ENCODE measurements at regions not wholly inside any gene's neighbourhood (a gene's known extent, or its start where the extent isn't known, plus 50 kb on each side); places are given as distances from the start of the nearest gene placed in this dataset.
"Not testable (repeated sequence)": the region's sequence is repeated elsewhere in the genome, so short reads cannot be mapped to it uniquely, and the experiment has no call there.

DNA sequence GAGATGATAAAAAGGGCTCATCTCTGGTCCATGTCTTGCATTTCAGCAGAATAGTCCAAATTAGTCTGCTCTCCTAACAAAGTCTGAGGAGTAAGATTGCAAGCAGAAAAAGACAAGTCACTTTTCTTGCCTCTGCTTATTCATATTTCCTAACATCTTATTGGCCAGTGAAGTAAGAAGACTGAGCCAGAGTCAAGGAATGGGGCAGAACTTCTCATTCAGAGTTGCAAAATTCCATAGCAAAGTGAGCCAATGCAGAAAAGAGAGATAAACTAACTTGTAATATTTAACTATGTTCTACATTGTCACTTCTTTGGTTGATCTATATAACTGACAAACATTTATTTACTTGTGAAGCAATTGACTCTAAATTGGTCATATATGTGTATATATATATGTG lies 2304.0 kb downstream of the ARAP2 start:
- peak; percentile 16 for DNase-seq (ENCODE audit: low read depth)
- no peak overlapping the region for H3K4me3 ChIP-seq (ENCODE audit: low read depth, low read length)
- TF ChIP-seq, protein P1, sequence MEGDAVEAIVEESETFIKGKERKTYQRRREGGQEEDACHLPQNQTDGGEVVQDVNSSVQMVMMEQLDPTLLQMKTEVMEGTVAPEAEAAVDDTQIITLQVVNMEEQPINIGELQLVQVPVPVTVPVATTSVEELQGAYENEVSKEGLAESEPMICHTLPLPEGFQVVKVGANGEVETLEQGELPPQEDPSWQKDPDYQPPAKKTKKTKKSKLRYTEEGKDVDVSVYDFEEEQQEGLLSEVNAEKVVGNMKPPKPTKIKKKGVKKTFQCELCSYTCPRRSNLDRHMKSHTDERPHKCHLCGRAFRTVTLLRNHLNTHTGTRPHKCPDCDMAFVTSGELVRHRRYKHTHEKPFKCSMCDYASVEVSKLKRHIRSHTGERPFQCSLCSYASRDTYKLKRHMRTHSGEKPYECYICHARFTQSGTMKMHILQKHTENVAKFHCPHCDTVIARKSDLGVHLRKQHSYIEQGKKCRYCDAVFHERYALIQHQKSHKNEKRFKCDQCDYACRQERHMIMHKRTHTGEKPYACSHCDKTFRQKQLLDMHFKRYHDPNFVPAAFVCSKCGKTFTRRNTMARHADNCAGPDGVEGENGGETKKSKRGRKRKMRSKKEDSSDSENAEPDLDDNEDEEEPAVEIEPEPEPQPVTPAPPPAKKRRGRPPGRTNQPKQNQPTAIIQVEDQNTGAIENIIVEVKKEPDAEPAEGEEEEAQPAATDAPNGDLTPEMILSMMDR (IDR thresholded peaks at IDR 0.05; ENCODE audit: insufficient read depth, low read depth, low read length): no peak

DNA sequence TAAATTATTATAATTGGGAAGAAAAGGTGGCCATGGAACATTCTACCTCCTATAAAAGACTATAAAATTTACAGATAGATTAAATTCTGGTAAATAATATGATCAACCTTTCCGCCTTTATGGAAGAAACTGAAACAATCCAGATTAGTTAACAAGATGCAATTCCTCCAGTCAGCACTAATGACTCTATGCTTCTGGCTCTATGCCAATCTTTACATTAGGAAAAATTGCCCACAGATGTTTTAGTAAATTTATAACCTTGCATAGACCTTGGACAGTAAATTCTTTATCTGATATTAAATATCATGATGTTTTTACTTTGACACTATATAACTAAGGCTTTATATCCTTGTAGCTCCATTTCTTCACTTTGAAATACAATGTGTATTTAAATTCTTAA lies 2302.5 kb downstream of the ARAP2 start:
- TF ChIP-seq, protein P1 (IDR thresholded peaks at IDR 0.05; ENCODE audit: insufficient read depth, low read depth, low read length): no peak
- DNase-seq (ENCODE audit: low read depth): no peak
- no peak overlapping the region for H3K4me3 ChIP-seq (ENCODE audit: low read depth, low read length)

DNA sequence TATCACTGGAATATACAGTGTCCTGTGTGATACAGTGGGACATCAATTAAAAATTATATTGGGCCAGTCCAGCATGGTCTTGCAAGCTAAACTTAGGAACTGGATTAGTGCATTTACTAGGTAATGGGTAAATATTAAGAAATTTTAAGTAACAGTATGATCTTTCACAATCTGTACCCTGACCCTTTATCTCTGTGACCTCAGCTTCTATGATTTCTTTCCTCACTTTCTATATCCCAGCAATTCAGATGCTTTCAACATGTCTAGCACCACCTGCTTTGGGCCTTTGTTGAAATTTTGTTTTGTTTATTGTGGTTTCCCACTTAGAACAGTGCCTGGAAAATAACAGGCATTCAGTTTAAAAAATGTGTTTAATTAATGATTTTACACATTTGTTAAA lies 2295.4 kb downstream of the ARAP2 start:
- H3K4me3 ChIP-seq (ENCODE audit: low read depth, low read length): no peak overlapping the region
- DNase-seq (ENCODE audit: low read depth): peak; percentile 24
- TF ChIP-seq, protein P1 (IDR thresholded peaks at IDR 0.05; ENCODE audit: insufficient read depth, low read depth, low read length): no peak

DNA sequence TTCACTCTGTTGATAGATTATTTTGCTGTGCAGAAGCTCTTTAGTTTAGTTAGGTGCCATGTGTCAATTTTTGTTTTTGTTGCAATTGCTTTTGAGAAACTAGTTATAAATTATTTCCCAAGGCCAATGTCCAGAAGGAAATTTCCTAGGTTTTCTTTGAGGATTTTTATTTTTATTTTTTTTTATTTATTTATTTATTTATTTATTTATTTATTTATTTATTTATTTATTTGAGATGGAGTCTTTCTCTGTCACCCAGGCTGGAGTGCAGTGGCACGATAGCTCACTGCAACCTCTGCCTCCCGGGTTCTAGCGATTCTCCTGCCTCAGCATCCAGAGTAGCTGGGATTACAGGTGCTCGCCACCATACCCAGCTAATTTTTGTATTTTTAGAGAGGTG lies 2290.5 kb downstream of the ARAP2 start:
- not testable (repeated sequence) for H3K4me3 ChIP-seq (ENCODE audit: low read depth, low read length); DNase-seq (ENCODE audit: low read depth)

DNA sequence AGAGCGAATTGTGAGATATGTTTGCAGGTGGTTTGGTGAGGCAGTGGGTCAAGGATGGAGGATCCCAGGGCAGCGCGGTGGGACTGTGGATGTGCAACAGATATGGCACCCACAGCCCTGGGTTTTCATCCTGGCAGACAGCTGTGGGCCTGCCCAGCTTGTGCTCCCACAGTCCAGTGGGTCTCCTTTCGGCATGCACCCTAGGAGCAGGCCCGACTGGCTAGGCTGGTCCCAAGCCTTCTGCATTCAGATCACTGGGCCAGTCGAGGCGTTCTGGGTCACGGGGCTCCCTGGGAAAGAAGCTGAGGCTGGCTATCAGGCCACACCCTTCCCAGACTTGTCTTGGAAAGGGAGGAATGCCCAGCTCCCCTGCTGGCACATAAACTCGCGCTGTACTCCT lies 2289.6 kb downstream of the ARAP2 start:
- DNase-seq (ENCODE audit: low read depth): no peak
- TF ChIP-seq, protein P1 (IDR thresholded peaks at IDR 0.05; ENCODE audit: insufficient read depth, low read depth, low read length): no peak

DNA sequence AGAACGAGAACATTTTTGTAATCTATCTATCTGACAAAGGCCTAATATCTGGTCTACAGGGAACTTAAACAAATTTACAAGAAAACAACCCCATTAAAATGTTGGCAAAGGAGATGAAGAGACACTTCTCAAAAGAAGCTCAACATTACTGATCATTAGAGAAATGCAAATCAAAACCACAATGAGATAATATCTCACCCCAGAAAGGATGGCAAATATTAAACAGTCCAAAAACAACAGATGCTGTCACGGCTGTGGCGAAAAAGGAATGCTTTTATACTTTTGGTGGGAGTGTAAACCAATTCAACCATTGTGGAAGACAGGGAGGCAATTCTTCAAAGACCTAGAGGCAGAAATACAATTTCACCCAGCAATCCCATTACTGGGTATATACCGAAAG lies 2284.8 kb downstream of the ARAP2 start:
- no peak overlapping the region for H3K4me3 ChIP-seq (ENCODE audit: low read depth, low read length)
- DNase-seq (ENCODE audit: low read depth): peak; percentile 21
- TF ChIP-seq, protein P1 (IDR thresholded peaks at IDR 0.05; ENCODE audit: insufficient read depth, low read depth, low read length): no peak

More for the DNA sequence above, 2289.6 kb downstream of the ARAP2 start:
- H3K4me3 ChIP-seq (ENCODE audit: low read depth, low read length): no peak overlapping the region

DNA sequence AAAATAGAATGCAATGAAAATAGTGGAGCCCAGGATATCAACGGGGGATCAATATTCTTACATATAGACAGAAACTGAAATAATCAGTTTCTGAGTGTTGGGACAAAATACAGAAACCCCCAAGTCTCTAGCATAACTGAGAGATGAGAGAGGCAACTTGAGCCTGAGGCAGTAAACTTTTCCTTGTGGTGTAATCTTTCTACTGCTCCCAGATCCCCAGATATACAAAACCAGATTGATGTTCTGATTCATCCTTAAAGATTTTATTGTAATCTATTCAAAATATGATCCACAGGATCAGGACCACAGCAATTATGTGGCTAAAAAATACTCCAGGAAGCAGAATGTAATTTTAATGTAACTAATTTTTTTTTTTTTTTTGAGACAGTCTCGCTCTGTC lies 2282.6 kb downstream of the ARAP2 start:
- peak; percentile 18 for DNase-seq (ENCODE audit: low read depth)
- TF ChIP-seq, protein P1 (IDR thresholded peaks at IDR 0.05; ENCODE audit: insufficient read depth, low read depth, low read length): no peak
- H3K4me3 ChIP-seq (ENCODE audit: low read depth, low read length): no peak overlapping the region
